IMR-90 (cell line): ENCODE measurements at regions not wholly inside any gene's neighbourhood (a gene's known extent, or its start where the extent isn't known, plus 50 kb on each side); places are given as distances from the start of the nearest gene placed in this dataset.

Experiments
- ATAC-seq: fragments of 200-7000 bp; cut with Tn5 transposase; 2 replicates; pipeline ENCODE4 v1.9.1; 2020; ENCODE audit warnings: low read depth, mild to moderate bottlenecking, moderate library complexity
- BruUV-seq: library from RNA; stranded (reverse); fragments of 400-500 nt; replicated peaks from 2 replicates; lab custom pipeline; 2021; lab: Mats Ljungman, UMichigan
- CTCF ChIA-PET: fragments of 300-600 bp; formaldehyde crosslinking; extraction: SDS; loops from one replicate; lab custom pipeline; 2021; ENCODE audit warnings: antibody characterized with exemption; lab: Yijun Ruan, JAX
- POLR2A ChIA-PET: fragments of 300-600 bp; sonication (Branson Sonifier 250); formaldehyde crosslinking; loops from one replicate; lab custom pipeline; 2022; ENCODE audit warnings: antibody characterized with exemption; ENCODE audit not compliant: unreplicated experiment; lab: Charles Lee
- DNase-seq: peaks from one replicate; pipeline ENCODE4 v3.0.0; 2013
- H2AFZ ChIP-seq: replicated peaks from 2 replicates; pipeline ENCODE3; 2013; ENCODE audit warnings: low read length, mild to moderate bottlenecking; ENCODE audit not compliant: poor library complexity
- H2AK5ac ChIP-seq: 2 replicates; pipeline ENCODE4 v1.6.1; 2013; ENCODE audit warnings: low read depth, low read length, inconsistent platforms
- H2AK9ac ChIP-seq: replicated peaks from 2 replicates; pipeline ENCODE3; 2013; ENCODE audit warnings: mild to moderate bottlenecking, low read depth, low read length, moderate library complexity; ENCODE audit not compliant: poor library complexity
- H2BK120ac ChIP-seq: 2 replicates; pipeline ENCODE4 v1.6.1; 2013; ENCODE audit warnings: low read depth, low read length, inconsistent platforms
- H2BK15ac ChIP-seq: 3 replicates; pipeline ENCODE4 v1.6.1; 2013; ENCODE audit warnings: low read depth, low read length, inconsistent platforms
- H2BK20ac ChIP-seq: 2 replicates; pipeline ENCODE4 v1.6.1; 2013; ENCODE audit warnings: low read depth, mild to moderate bottlenecking, inconsistent platforms, low read length, moderate library complexity
- H2BK5ac ChIP-seq: 2 replicates; pipeline ENCODE4 v1.6.1; 2013; ENCODE audit warnings: mild to moderate bottlenecking, low read depth, low read length, inconsistent platforms; ENCODE audit not compliant: poor library complexity, severe bottlenecking
- H3K14ac ChIP-seq: replicated peaks from 2 replicates; pipeline ENCODE4 v1.6.1; 2013; ENCODE audit warnings: low read depth, low read length, inconsistent platforms
- H3K18ac ChIP-seq: 2 replicates; pipeline ENCODE4 v1.6.1; 2013; ENCODE audit warnings: low read depth, low read length, control low read depth
- H3K23ac ChIP-seq: 2 replicates; pipeline ENCODE4 v1.6.1; 2013; ENCODE audit warnings: low read depth, low read length, inconsistent platforms
- H3K27ac ChIP-seq: 2 replicates; pipeline ENCODE4 v1.5.1; 2013; ENCODE audit warnings: mild to moderate bottlenecking, control low read depth, low read length; ENCODE audit not compliant: insufficient read depth
- H3K27me3 ChIP-seq: 2 replicates; pipeline ENCODE4 v1.6.1; 2013; ENCODE audit warnings: low read length; ENCODE audit not compliant: control insufficient read depth, insufficient read depth
- H3K36me3 ChIP-seq: 2 replicates; pipeline ENCODE4 v1.6.1; 2013; ENCODE audit warnings: low read length, mixed read lengths; ENCODE audit not compliant: control insufficient read depth, insufficient read depth
- H3K4ac ChIP-seq: 2 replicates; pipeline ENCODE4 v1.6.1; 2013; ENCODE audit warnings: low read depth, low read length, inconsistent platforms
- H3K4me1 ChIP-seq: 2 replicates; pipeline ENCODE4 v1.6.1; 2013; ENCODE audit warnings: low read length, mixed read lengths; ENCODE audit not compliant: control insufficient read depth, insufficient read depth
- H3K4me2 ChIP-seq: 2 replicates; pipeline ENCODE4 v1.6.1; 2013; ENCODE audit warnings: low read depth, mild to moderate bottlenecking, control low read depth, low read length, moderate library complexity
- H3K4me3 ChIP-seq: 2 replicates; pipeline ENCODE4 v1.5.1; 2013; ENCODE audit warnings: low read depth, mild to moderate bottlenecking, control low read depth, low read length, moderate library complexity; ENCODE audit not compliant: insufficient read depth
- H3K56ac ChIP-seq: 2 replicates; pipeline ENCODE4 v1.6.1; 2013; ENCODE audit warnings: low read length, inconsistent platforms; ENCODE audit not compliant: insufficient read depth; ENCODE audit errors: extremely low read depth
- H3K79me1 ChIP-seq, 2 experiments: 2 replicates each; pipeline ENCODE4 v1.6.1; 2013; ENCODE audit warnings: low read length in 2 of 2, inconsistent platforms in 1 of 2, low read depth in 1 of 2
- H3K9ac ChIP-seq: 2 replicates; pipeline ENCODE4 v1.6.1; 2013; ENCODE audit warnings: low read depth, low read length, control low read depth
- H3K9me1 ChIP-seq: 2 replicates; pipeline ENCODE4 v1.6.1; 2013; ENCODE audit warnings: low read length, inconsistent platforms; ENCODE audit not compliant: insufficient read depth
- H3K9me3 ChIP-seq: 2 replicates; pipeline ENCODE4 v1.6.1; 2013; ENCODE audit warnings: low read length; ENCODE audit not compliant: control insufficient read depth, insufficient read depth
- H4K20me1 ChIP-seq: 2 replicates; pipeline ENCODE4 v1.6.1; 2013; ENCODE audit warnings: low read length, inconsistent platforms; ENCODE audit not compliant: insufficient read depth
- H4K5ac ChIP-seq: 2 replicates; pipeline ENCODE4 v1.6.1; 2013; ENCODE audit warnings: mild to moderate bottlenecking, low read depth, low read length, control low read depth
- H4K8ac ChIP-seq, 2 experiments: 2 replicates each; pipeline ENCODE4 v1.6.1; 2013; ENCODE audit warnings: low read depth in 2 of 2, low read length in 2 of 2, control low read depth in 1 of 2, inconsistent platforms in 1 of 2
- H4K91ac ChIP-seq: 2 replicates; pipeline ENCODE4 v1.6.1; 2013; ENCODE audit warnings: low read depth, low read length, inconsistent platforms; ENCODE audit not compliant: insufficient read depth
- CEBPB ChIP-seq: IDR thresholded peaks from 2 replicates; pipeline ENCODE4 v1.6.1; 2012; ENCODE audit warnings: low read depth, low read length, improper control_type of control experiment
- CHD1 ChIP-seq: IDR thresholded peaks from 2 replicates; pipeline ENCODE4 v1.6.1; 2012; ENCODE audit warnings: low read depth, low read length, improper control_type of control experiment
- MAFK ChIP-seq: IDR thresholded peaks from 2 replicates; pipeline ENCODE4 v1.6.1; 2012; ENCODE audit warnings: low read depth, low read length, improper control_type of control experiment
- MAZ ChIP-seq: IDR thresholded peaks from 2 replicates; pipeline ENCODE4 v1.6.1; 2012; ENCODE audit warnings: low read depth, mild to moderate bottlenecking, low read length, improper control_type of control experiment, moderate library complexity, borderline replicate concordance
- MXI1 ChIP-seq: IDR thresholded peaks from 2 replicates; pipeline ENCODE4 v1.6.1; 2012; ENCODE audit warnings: low read depth, mild to moderate bottlenecking, low read length, moderate library complexity, borderline replicate concordance
- POLR2A ChIP-seq: IDR thresholded peaks from 2 replicates; pipeline ENCODE4 v1.6.1; 2012; ENCODE audit warnings: mild to moderate bottlenecking, low read depth, low read length
- RAD21 ChIP-seq: IDR thresholded peaks from 2 replicates; pipeline ENCODE4 v1.6.1; 2012; ENCODE audit warnings: low read length, improper control_type of control experiment
- RCOR1 ChIP-seq: IDR thresholded peaks from 2 replicates; pipeline ENCODE4 v1.6.1; 2012; ENCODE audit warnings: mild to moderate bottlenecking, low read length, improper control_type of control experiment; ENCODE audit not compliant: insufficient replicate concordance
- RFX5 ChIP-seq: IDR thresholded peaks from 2 replicates; pipeline ENCODE4 v1.8.0; 2012; ENCODE audit warnings: low read depth, mild to moderate bottlenecking, low read length, moderate library complexity
- SMC3 ChIP-seq: fragments of 150-350 bp; IDR thresholded peaks from 2 replicates; pipeline ENCODE4 v1.6.1; 2016; ENCODE audit warnings: low read depth, mild to moderate bottlenecking, antibody characterized with exemption, low read length, moderate library complexity
- WGBS, 2 experiments: methylation state at CpG; one replicate each; pipeline versions ENCODE4 v1.1.5 to v1.1.7; 2013; ENCODE audit warnings: missing lambda C conversion rate in 2 of 2; ENCODE audit not compliant: insufficient read length in 1 of 2; ENCODE audit errors: extremely low coverage in 2 of 2; 5-methylcytosine and 5-hydroxymethylcytosine counted together
- dilution Hi-C: fragments of 300-500 bp; cut with HindIII; formaldehyde crosslinking; loops from one replicate; pipeline ENCODE4 v1.14.3; 2018; ENCODE audit warnings: low sequenced_read_pairs; ENCODE audit not compliant: unreplicated experiment
- in situ Hi-C: fragments of 300-500 bp; cut with MboI; formaldehyde crosslinking; loops from 3 replicates; pipeline ENCODE4 v1.14.3; 2019; ENCODE audit warnings: low sequenced_read_pairs, inconsistent platforms, mixed read lengths
- intact Hi-C: fragments of 100-400 bp; cut with micrococcal nuclease; formaldehyde crosslinking; loops from 2 replicates; pipeline ENCODE4 v1.10.0; 2022

GRCh38 chr5:53319315-53319714 lies 161.1 kb upstream of the FST start:
- Histone ChIP-seq H3K36me3 (no peaks in the 10 kb centered on the region), H3K79me1 (no peaks in the 10 kb centered on the region), H2BK5ac (no peak overlapping the region), H3K18ac (peak overlapping the region; percentile 26; the same call in 1 of the 2 replicates), H3K23ac (no peak overlapping the region), H3K27me3 (no peaks in the 10 kb centered on the region), H3K9ac (no peak overlapping the region), H4K5ac (peak overlapping the region; percentile 67; the same call in 1 of the 2 replicates), H4K20me1 (no peaks in the 10 kb centered on the region), H3K27ac (no peak overlapping the region), H2BK15ac (no peak overlapping the region), H3K9me3 (peaks cover 3% of the 10 kb centered on the region; the same call in 1 of the 2 replicates), H3K56ac (no peak overlapping the region), H3K4me2 (no peak overlapping the region), H3K14ac (no peak overlapping the region), H3K4me3 (no peak overlapping the region), H3K9me1 (0 out of 2 replicates have a peak, but pooled peaks cover 2% of the 10 kb centered on the region), H2AFZ (no peak overlapping the region), H3K4ac (no peak overlapping the region), H2BK120ac (no peak overlapping the region), H4K8ac (no peak overlapping the region), H4K91ac (no peak overlapping the region), H2AK5ac (no peak overlapping the region), H3K4me1 (peaks cover 7% of the 10 kb centered on the region; the same call in 1 of the 2 replicates), H2BK20ac (no peak overlapping the region), H2AK9ac (no peak overlapping the region)
- ATAC-seq = no peak
- WGBS, 2 experiments = no CpG with 5 or more reads among the region's 5 CpGs
- in situ Hi-C loops (no loop called here), intact Hi-C loops (no loop called here), dilution Hi-C loops (no loop called here)
- no peak for TF ChIP-seq RCOR1
- no peak for TF ChIP-seq MXI1
- TF ChIP-seq RAD21 = no peak
- TF ChIP-seq MAFK = no peak
- no peak for TF ChIP-seq CHD1
- TF ChIP-seq MAZ = no peak
- no peak for TF ChIP-seq CEBPB
- TF ChIP-seq POLR2A = no peak
- TF ChIP-seq RFX5 = no peak
- TF ChIP-seq SMC3 = no peak
- ChIA-PET CTCF (no interaction called here), POLR2A (no interaction called here)
- DNase-seq = no peak
- BruUV-seq = no TSS peak
